Suppressor macrophage treated with lipopolysaccharide for 1 hour (primary cell): ENCODE measurements at regions not wholly inside any gene's neighbourhood (a gene's known extent, or its start where the extent isn't known, plus 50 kb on each side); places are given as distances from the start of the nearest gene placed in this dataset.

Experiments used
- DNase-seq, 3 donors: peaks; one replicate each; pipeline ENCODE4 v3.0.0-alpha.2; 2020 to 2022

- DNase-seq = no peak
Measured at GRCh38 chr2:8625399-8626300, 56.2 kb upstream of the ID2 start.

- no peak for DNase-seq
Measured at GRCh38 chr2:8626572-8626971, 55.3 kb upstream of the ID2 start.

GRCh38 chr2:8627019-8627691, 54.7 kb upstream of the ID2 start:
- peak in 1 of 3 donors; percentile 7 for DNase-seq

DNA sequence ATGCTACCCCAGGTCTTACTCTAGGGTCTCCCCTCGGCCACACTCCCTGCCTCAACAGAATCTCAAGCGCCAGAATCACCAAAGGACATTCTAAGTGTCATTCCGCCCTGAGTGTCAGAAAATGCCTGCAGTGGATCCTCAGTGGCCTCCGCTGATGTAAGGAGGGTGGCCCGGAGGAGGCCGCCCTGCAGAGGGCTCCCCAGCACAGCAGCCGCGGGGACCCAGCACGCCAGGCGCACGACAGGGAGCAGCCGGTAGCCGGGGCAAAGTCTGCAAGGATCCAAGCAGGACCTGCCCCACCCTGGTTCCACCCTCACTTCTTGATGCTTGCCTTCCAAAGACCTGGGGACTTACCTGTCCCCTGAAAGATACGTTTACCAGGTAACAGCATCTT, 54.2 kb upstream of the ID2 start:
- DNase-seq = no peak

GRCh38 chr2:8628179-8628865, 53.5 kb upstream of the ID2 start:
- no peak for DNase-seq

GRCh38 chr2:8628866-8629209, 53.0 kb upstream of the ID2 start:
- no peak for DNase-seq

DNA sequence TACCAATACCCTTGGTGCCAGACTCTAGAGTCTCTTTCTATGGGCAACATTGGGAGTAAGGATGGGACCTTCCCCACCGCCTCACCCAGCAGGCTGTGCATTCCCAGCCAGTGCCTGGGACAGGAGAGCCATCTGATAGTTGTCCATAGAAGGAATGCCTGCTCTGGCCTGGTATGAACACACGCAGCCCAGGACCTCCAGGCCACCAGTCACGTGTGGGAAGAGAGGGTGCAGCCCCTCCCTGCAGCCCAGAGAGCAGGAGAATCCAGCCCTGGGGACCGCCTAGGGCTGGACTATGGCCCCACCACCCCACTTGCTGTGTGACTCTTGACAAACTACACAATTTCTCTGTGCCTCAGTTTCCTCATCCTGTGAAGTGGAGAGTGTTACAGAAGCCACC, 52.5 kb upstream of the ID2 start:
- no peak for DNase-seq

GRCh38 chr2:8630676-8631464, 51.0 kb upstream of the ID2 start:
- DNase-seq = no peak

GRCh38 chr2:8631465-8632005, 50.3 kb upstream of the ID2 start:
- no peak for DNase-seq
